ENCODE measurements at regions not wholly inside any gene's neighbourhood (a gene's known extent, or its start where the extent isn't known, plus 50 kb on each side); places are given as distances from the start of the nearest gene placed in this dataset.
A peak's percentile ranks its signal among the peaks of the same experiment; 100 is the strongest.

GRCh38 chr1:229146647-229147046 is 124.3 kb upstream of the RAB4A start:
- H3K9me3 ChIP-seq, result no peaks in the 10 kb centered on the region
- H3K4me3 ChIP-seq, result no peak overlapping the region
- H3K4me1 ChIP-seq, result no peaks in the 10 kb centered on the region
- no peak overlapping the region for H3K27ac ChIP-seq
- DNase-seq, result no peak
- TF ChIP-seq POLR2A (IDR thresholded peaks at IDR 0.05) (no peak), CTCF (IDR thresholded peaks at IDR 0.05) (no peak)
- H3K27me3 ChIP-seq, result no peaks in the 10 kb centered on the region
- no peaks in the 10 kb centered on the region for H3K36me3 ChIP-seq

DNA sequence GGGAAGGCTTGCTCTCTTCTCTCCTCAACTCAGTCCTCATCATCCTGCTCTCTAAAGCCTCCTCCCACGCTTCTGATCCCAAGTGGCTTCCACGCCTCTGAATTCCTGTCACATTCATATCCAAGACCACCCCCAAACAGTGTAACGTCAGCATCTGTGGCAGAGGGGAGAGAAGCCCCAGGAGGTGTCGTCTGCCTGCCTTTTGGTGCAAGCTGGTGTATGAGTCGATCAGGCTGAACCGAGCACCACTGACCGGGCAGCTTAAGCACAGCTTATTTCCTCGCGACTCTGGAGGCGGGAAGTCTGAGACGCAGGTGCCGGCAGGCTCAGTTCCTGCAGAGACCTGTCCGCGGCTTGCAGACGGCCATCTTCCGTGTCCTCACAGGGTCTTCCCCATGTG is 123.8 kb upstream of the RAB4A start:
- no peaks in the 10 kb centered on the region for H3K36me3 ChIP-seq
- no peak overlapping the region for H3K27ac ChIP-seq
- H3K4me3 ChIP-seq, result no peak overlapping the region
- DNase-seq, result no peak
- H3K9me3 ChIP-seq, result no peaks in the 10 kb centered on the region
- no peak for TF ChIP-seq POLR2A (IDR thresholded peaks at IDR 0.05)
- no peak for TF ChIP-seq CTCF (IDR thresholded peaks at IDR 0.05)
- H3K4me1 ChIP-seq, result no peaks in the 10 kb centered on the region
- H3K27me3 ChIP-seq, result no peaks in the 10 kb centered on the region

- no peaks in the 10 kb centered on the region for H3K27me3 ChIP-seq
- no peaks in the 10 kb centered on the region for H3K36me3 ChIP-seq
- peak overlapping the region in 1 of 4 donors; percentile 1 for H3K27ac ChIP-seq
- no peaks in the 10 kb centered on the region for H3K4me1 ChIP-seq
- H3K9me3 ChIP-seq, result no peaks in the 10 kb centered on the region
- peak in 2 of 3 donors; percentile 65 to 69 for DNase-seq
- no peak for TF ChIP-seq CTCF (IDR thresholded peaks at IDR 0.05)
- TF ChIP-seq POLR2A (IDR thresholded peaks at IDR 0.05), result no peak
- H3K4me3 ChIP-seq, result no peak overlapping the region
These were observed 122.8 kb upstream of the RAB4A start for GRCh38 chr1:229148041-229148671.

DNA sequence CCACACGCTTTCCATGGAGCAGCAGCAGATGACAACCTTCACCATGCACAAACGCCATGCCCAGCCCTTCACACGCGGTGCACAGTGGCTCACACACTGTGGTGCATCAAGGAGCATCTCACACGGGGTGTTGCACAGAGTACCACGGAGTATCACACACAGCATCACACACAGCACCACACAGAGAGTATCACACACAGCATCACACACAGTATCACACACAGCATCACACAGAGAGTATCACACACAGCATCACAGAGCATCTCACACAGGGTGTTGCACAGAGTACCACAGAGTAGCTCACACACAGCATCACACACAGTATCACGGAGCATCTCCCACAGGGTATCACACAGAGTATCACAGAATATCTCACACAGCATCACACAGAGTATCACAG is 122.2 kb upstream of the RAB4A start:
- no peak overlapping the region for H3K27ac ChIP-seq
- TF ChIP-seq POLR2A (IDR thresholded peaks at IDR 0.05) (no peak), CTCF (IDR thresholded peaks at IDR 0.05) (no peak)
- no peak overlapping the region for H3K4me3 ChIP-seq
- DNase-seq, result no peak
- no peaks in the 10 kb centered on the region for H3K9me3 ChIP-seq
- no peaks in the 10 kb centered on the region for H3K36me3 ChIP-seq
- H3K4me1 ChIP-seq, result no peaks in the 10 kb centered on the region
- H3K27me3 ChIP-seq, result no peaks in the 10 kb centered on the region

- Histone ChIP-seq H3K27ac (no peak overlapping the region), H3K4me3 (no peak overlapping the region)
These were observed 121.5 kb upstream of the RAB4A start for GRCh38 chr1:229149435-229149834.

More at GRCh38 chr1:229149435-229149834, 121.5 kb upstream of the RAB4A start:
- TF ChIP-seq CTCF (IDR thresholded peaks at IDR 0.05) (no peak), POLR2A (IDR thresholded peaks at IDR 0.05) (no peak)
- H3K4me1 ChIP-seq, result no peaks in the 10 kb centered on the region
- no peaks in the 10 kb centered on the region for H3K27me3 ChIP-seq
- H3K36me3 ChIP-seq, result no peaks in the 10 kb centered on the region
- no peak for DNase-seq
- no peaks in the 10 kb centered on the region for H3K9me3 ChIP-seq

All from Peyer's patch (tissue), 4 donors.